Colonic mucosa (tissue), 4 donors: ENCODE measurements at regions not wholly inside any gene's neighbourhood (a gene's known extent, or its start where the extent isn't known, plus 50 kb on each side); places are given as distances from the start of the nearest gene placed in this dataset.

Source experiments
- DNase-seq: peaks from one replicate; pipeline ENCODE4 v3.0.0-alpha.2; 2020
- H3K27ac ChIP-seq: fragments of 200-600 bp; one replicate; pipeline ENCODE4 v1.8.0; 2021
- H3K27me3 ChIP-seq: fragments of 200-600 bp; one replicate; pipeline ENCODE4 v1.8.0; 2021
- H3K36me3 ChIP-seq: fragments of 200-600 bp; one replicate; pipeline ENCODE4 v1.8.0; 2021
- H3K4me1 ChIP-seq: fragments of 200-600 bp; one replicate; pipeline ENCODE4 v1.8.0; 2021; ENCODE audit warnings: mild to moderate bottlenecking
- H3K4me3 ChIP-seq: fragments of 200-600 bp; one replicate; pipeline ENCODE4 v1.8.0; 2021
- H3K9ac ChIP-seq, 2 donors: one replicate each; pipeline ENCODE4 v1.7.0; 2013; ENCODE audit warnings: control low read depth in 2 of 2, low read depth in 2 of 2, low read length in 2 of 2
- H3K9me3 ChIP-seq: fragments of 200-600 bp; one replicate; pipeline ENCODE4 v1.8.0; 2021
- CTCF ChIP-seq: fragments of 200-600 bp; IDR thresholded peaks from one replicate; pipeline ENCODE4 v1.8.0; 2022; ENCODE audit warnings: antibody characterized with exemption, mild to moderate bottlenecking
- intact Hi-C: fragments of 100-400 bp; cut with DNase I; formaldehyde crosslinking; loops from one replicate; pipeline ENCODE4 v1.14.1; 2022
- donor health status: healthy.
- donor health status: DM: no; HTN: no; CAD: no.
- donor health status: DM: no; HTN: no; CAD: no.

- no peak overlapping the region for H3K4me3 ChIP-seq
- TF ChIP-seq CTCF, result no peak
- no peak overlapping the region for H3K9ac ChIP-seq
- H3K27ac ChIP-seq, result no peak overlapping the region
- no peaks in the 10 kb centered on the region for H3K4me1 ChIP-seq
- no peaks in the 10 kb centered on the region for H3K9me3 ChIP-seq
- intact Hi-C loops, result no loop called here
- DNase-seq, result no peak
- H3K27me3 ChIP-seq, result no peaks in the 10 kb centered on the region
- H3K36me3 ChIP-seq, result no peaks in the 10 kb centered on the region
These were observed 289.9 kb upstream of the ACTBL2 start for GRCh38 chr5:57772512-57772911.

- H3K9ac ChIP-seq, result no peak overlapping the region
- no peaks in the 10 kb centered on the region for H3K27me3 ChIP-seq
- no peak overlapping the region for H3K4me3 ChIP-seq
- H3K4me1 ChIP-seq, result no peaks in the 10 kb centered on the region
- DNase-seq, result no peak
- H3K36me3 ChIP-seq, result no peaks in the 10 kb centered on the region
- no peak for TF ChIP-seq CTCF
- no peaks in the 10 kb centered on the region for H3K9me3 ChIP-seq
- no peak overlapping the region for H3K27ac ChIP-seq
- intact Hi-C loops, result no loop called here
These were observed 287.4 kb upstream of the ACTBL2 start for GRCh38 chr5:57770039-57770438.

GRCh38 chr5:57768745-57769144 is 286.1 kb upstream of the ACTBL2 start:
- no peak for TF ChIP-seq CTCF
- Histone ChIP-seq H3K9me3 (no peaks in the 10 kb centered on the region), H3K9ac (no peak overlapping the region), H3K36me3 (no peaks in the 10 kb centered on the region), H3K27ac (no peak overlapping the region), H3K4me3 (no peak overlapping the region), H3K4me1 (no peaks in the 10 kb centered on the region), H3K27me3 (no peaks in the 10 kb centered on the region)
- intact Hi-C loops, result no loop called here
- DNase-seq, result no peak

GRCh38 chr5:57764479-57765089 is 282.0 kb upstream of the ACTBL2 start:
- H3K27ac ChIP-seq, result no peak overlapping the region
- no peaks in the 10 kb centered on the region for H3K27me3 ChIP-seq
- DNase-seq, result no peak
- no peaks in the 10 kb centered on the region for H3K9me3 ChIP-seq
- no peak overlapping the region for H3K9ac ChIP-seq
- no peak overlapping the region for H3K4me3 ChIP-seq
- H3K4me1 ChIP-seq, result no peaks in the 10 kb centered on the region
- intact Hi-C loops, result no loop called here
- TF ChIP-seq CTCF, result no peak
- H3K36me3 ChIP-seq, result no peaks in the 10 kb centered on the region

- TF ChIP-seq CTCF, result no peak
- DNase-seq, result no peak
- H3K27me3 ChIP-seq, result no peaks in the 10 kb centered on the region
- H3K27ac ChIP-seq, result no peak overlapping the region
- no peak overlapping the region for H3K9ac ChIP-seq
- no peaks in the 10 kb centered on the region for H3K4me1 ChIP-seq
- intact Hi-C loops, result no loop called here
- H3K4me3 ChIP-seq, result no peak overlapping the region
- no peaks in the 10 kb centered on the region for H3K9me3 ChIP-seq
- no peaks in the 10 kb centered on the region for H3K36me3 ChIP-seq
These were observed 278.9 kb upstream of the ACTBL2 start for GRCh38 chr5:57761513-57761912.
